GM12878 (cell line): ENCODE measurements at regions not wholly inside any gene's neighbourhood (a gene's known extent, or its start where the extent isn't known, plus 50 kb on each side); places are given as distances from the start of the nearest gene placed in this dataset.
"Not testable (repeated sequence)": the region's sequence is repeated elsewhere in the genome, so short reads cannot be mapped to it uniquely, and the experiment has no call there.

Experiments used
- BHLHE40 ChIP-seq, 2 experiments: fragments of 450-650 bp in 1 of 2; IDR thresholded peaks; 2 replicates each; pipeline ENCODE4 v1.6.1; 2011 to 2017; ENCODE audit warnings: low read depth in 2 of 2, borderline replicate concordance in 1 of 2, improper control_type of control experiment in 1 of 2, low read length in 1 of 2, mild to moderate bottlenecking in 1 of 2
- CEBPB ChIP-seq, 2 experiments: fragments of 150-350 bp in 1 of 2; IDR thresholded peaks; 2 replicates each; pipeline ENCODE4 v1.6.1; 2012 to 2014; ENCODE audit warnings: low read depth in 2 of 2, low read length in 2 of 2, borderline replicate concordance in 1 of 2, inconsistent platforms in 1 of 2
- CHD2 ChIP-seq: IDR thresholded peaks from 2 replicates; pipeline ENCODE4 v1.6.1; 2011; ENCODE audit warnings: low read depth, low read length, improper control_type of control experiment, borderline replicate concordance
- CTCF ChIP-seq, 3 experiments: IDR thresholded peaks in 2 of 3; conservative IDR thresholded peaks in 1 of 3; 2 replicates each; pipeline ENCODE4 v1.5.1; 2011; ENCODE audit warnings: low read depth in 3 of 3, low read length in 3 of 3, mild to moderate bottlenecking in 3 of 3, control low read depth in 2 of 3, moderate library complexity in 2 of 3, inconsistent platforms in 1 of 3, mixed read lengths in 1 of 3; ENCODE audit not compliant: control insufficient read depth in 2 of 3, insufficient read depth in 1 of 3; ENCODE audit errors: extremely low read depth in 1 of 3
- KAT2A ChIP-seq: conservative IDR thresholded peaks from 2 replicates; pipeline ENCODE4 v1.6.1; 2011; ENCODE audit warnings: low read depth, low read length; ENCODE audit not compliant: control insufficient read depth
- MAX ChIP-seq: IDR thresholded peaks from 2 replicates; pipeline ENCODE4 v1.6.1; 2012; ENCODE audit warnings: low read depth, low read length, improper control_type of control experiment
- MXI1 ChIP-seq: fragments of 150-350 bp; IDR thresholded peaks from 2 replicates; pipeline ENCODE4 v1.6.1; 2011; ENCODE audit warnings: low read depth, mild to moderate bottlenecking, inconsistent platforms, low read length, improper control_type of control experiment
- PBX3 ChIP-seq: IDR thresholded peaks from 2 replicates; pipeline ENCODE4 v1.6.1; 2011; ENCODE audit warnings: mild to moderate bottlenecking, low read depth, low read length, moderate library complexity; ENCODE audit not compliant: insufficient replicate concordance
- POLR2A ChIP-seq: IDR thresholded peaks from 2 replicates; pipeline ENCODE4 v1.6.1; 2011; ENCODE audit warnings: low read depth, mild to moderate bottlenecking, low read length
- SIX5 ChIP-seq: IDR thresholded peaks from 2 replicates; pipeline ENCODE4 v1.6.1; 2011; ENCODE audit warnings: mild to moderate bottlenecking, low read depth, low read length, moderate library complexity; ENCODE audit not compliant: severe bottlenecking
- SRF ChIP-seq, 2 experiments: IDR thresholded peaks; 2 replicates each; pipeline ENCODE4 v1.6.1; 2011; ENCODE audit warnings: low read depth in 2 of 2, low read length in 2 of 2, mild to moderate bottlenecking in 1 of 2, moderate library complexity in 1 of 2
- SUPT20H ChIP-seq: IDR thresholded peaks from 2 replicates; pipeline ENCODE4 v1.6.1; 2011; ENCODE audit warnings: low read depth, mild to moderate bottlenecking, low read length, moderate library complexity, borderline replicate concordance; ENCODE audit not compliant: control insufficient read depth
- ZZZ3 ChIP-seq: IDR thresholded peaks from 2 replicates; pipeline ENCODE4 v1.6.1; 2011; ENCODE audit warnings: low read depth; ENCODE audit not compliant: control insufficient read depth, insufficient read length
- TF ChIP-seq, protein P1 (sequence below): IDR thresholded peaks from 2 replicates; pipeline ENCODE4 v1.6.1; 2011; ENCODE audit warnings: low read depth, mild to moderate bottlenecking, low read length, moderate library complexity, borderline replicate concordance; ENCODE audit errors: extremely low read depth

- not testable (repeated sequence) for TF ChIP-seq PBX3; CTCF (IDR thresholded peaks at IDR 0.05 in 2 of 3, conservative IDR thresholded peaks at IDR 0.05 in 1 of 3; ENCODE audit: control insufficient read depth in 2 of 3, extremely low read depth in 1 of 3, insufficient read depth in 1 of 3, low read depth in 3 of 3, low read length in 3 of 3); SIX5; CHD2; ZZZ3; KAT2A; MXI1; POLR2A; BHLHE40 (IDR thresholded peaks at IDR 0.05; ENCODE audit: borderline replicate concordance in 1 of 2, low read depth in 2 of 2, low read length in 1 of 2); MAX; SUPT20H; CEBPB (IDR thresholded peaks at IDR 0.05; ENCODE audit: borderline replicate concordance in 1 of 2, low read depth in 2 of 2, low read length in 2 of 2); SRF (IDR thresholded peaks at IDR 0.05; ENCODE audit: low read depth in 2 of 2, low read length in 2 of 2)
- TF ChIP-seq, protein P1, sequence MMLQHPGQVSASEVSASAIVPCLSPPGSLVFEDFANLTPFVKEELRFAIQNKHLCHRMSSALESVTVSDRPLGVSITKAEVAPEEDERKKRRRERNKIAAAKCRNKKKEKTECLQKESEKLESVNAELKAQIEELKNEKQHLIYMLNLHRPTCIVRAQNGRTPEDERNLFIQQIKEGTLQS: not testable (repeated sequence)
These were observed 139.3 kb upstream of the PLGLB2 start for GRCh38 chr2:87608377-87609166.
